ENCODE measurements at regions not wholly inside any gene's neighbourhood (a gene's known extent, or its start where the extent isn't known, plus 50 kb on each side); places are given as distances from the start of the nearest gene placed in this dataset.

DNA sequence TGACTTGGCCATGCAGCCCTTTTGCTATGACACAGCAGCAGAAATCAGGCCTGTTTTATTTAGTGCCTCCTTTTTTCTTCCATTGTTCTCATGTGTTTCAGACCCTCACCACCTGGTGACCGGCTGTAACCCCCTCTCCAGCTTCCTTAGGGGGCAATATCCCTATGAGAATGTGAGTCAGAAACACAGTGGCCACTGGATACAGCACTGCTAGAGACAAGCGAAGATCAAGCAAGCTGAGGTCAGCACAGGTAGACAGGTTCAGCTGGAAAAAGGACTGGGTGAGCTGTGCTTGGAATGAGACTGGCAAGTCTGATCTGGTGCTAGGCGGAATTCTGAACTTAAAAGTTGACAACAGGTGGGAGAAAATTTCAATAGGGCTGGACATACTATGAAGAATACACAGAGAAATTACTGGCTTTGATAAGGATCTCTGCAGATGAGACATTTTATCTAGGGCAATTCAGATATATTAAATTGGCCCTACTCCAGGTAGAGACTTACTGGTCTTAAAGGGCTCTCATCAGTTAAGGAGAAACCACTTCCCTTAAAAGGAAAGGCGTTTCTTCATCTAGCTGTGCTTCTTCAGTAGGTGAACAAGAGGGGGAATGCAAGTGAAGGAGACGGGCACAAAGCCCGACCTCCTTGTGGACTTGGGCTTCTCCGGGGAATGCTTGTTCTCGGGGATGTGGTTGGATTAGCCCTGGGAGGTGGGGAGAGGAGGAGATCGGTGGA is 83.3 kb downstream of the ERCC5 start:
- peaks cover 15% of the 10 kb centered on the region for H3K4me1 ChIP-seq (ENCODE audit: insufficient read depth)
- H4K20me1 ChIP-seq (ENCODE audit: insufficient read depth, poor library complexity, severe bottlenecking) = no peaks in the 10 kb centered on the region
- no peak overlapping the region for H2AFZ ChIP-seq
- peak; percentile 28 for DNase-seq (ENCODE audit: low spot score)
- WGBS (ENCODE audit: low lambda C conversion rate, missing lambda C conversion rate) = 61% methylated on average over 9 of the region's 9 CpGs
- no peak overlapping the region for H3K4me3 ChIP-seq
- no peak overlapping the region for H3K4me2 ChIP-seq
- no peaks in the 10 kb centered on the region for H3K27me3 ChIP-seq
- no peaks in the 10 kb centered on the region for H3K79me2 ChIP-seq
- H3K9me3 ChIP-seq (ENCODE audit: low read depth) = no peaks in the 10 kb centered on the region
- no peaks in the 10 kb centered on the region for H3K36me3 ChIP-seq (replicated peaks; ENCODE audit: insufficient read depth, low read depth)
- TF ChIP-seq, protein P1, sequence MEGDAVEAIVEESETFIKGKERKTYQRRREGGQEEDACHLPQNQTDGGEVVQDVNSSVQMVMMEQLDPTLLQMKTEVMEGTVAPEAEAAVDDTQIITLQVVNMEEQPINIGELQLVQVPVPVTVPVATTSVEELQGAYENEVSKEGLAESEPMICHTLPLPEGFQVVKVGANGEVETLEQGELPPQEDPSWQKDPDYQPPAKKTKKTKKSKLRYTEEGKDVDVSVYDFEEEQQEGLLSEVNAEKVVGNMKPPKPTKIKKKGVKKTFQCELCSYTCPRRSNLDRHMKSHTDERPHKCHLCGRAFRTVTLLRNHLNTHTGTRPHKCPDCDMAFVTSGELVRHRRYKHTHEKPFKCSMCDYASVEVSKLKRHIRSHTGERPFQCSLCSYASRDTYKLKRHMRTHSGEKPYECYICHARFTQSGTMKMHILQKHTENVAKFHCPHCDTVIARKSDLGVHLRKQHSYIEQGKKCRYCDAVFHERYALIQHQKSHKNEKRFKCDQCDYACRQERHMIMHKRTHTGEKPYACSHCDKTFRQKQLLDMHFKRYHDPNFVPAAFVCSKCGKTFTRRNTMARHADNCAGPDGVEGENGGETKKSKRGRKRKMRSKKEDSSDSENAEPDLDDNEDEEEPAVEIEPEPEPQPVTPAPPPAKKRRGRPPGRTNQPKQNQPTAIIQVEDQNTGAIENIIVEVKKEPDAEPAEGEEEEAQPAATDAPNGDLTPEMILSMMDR (IDR thresholded peaks at IDR 0.05; ENCODE audit: poor library complexity) = no peak
- TF ChIP-seq EZH2phosphoT487 (IDR thresholded peaks at IDR 0.05; ENCODE audit: low read depth, severe bottlenecking, unreplicated experiment) (no peak), EZH2 (IDR thresholded peaks at IDR 0.05; ENCODE audit: borderline replicate concordance) (no peak)
- H3K9me2 ChIP-seq (replicated peaks; ENCODE audit: insufficient read depth) = no peaks in the 10 kb centered on the region
- peak overlapping the region; percentile 91 for H3K27ac ChIP-seq

Data from hepatocyte (in vitro differentiated cells).